GM21576 (cell line): ENCODE measurements at regions not wholly inside any gene's neighbourhood (a gene's known extent, or its start where the extent isn't known, plus 50 kb on each side); places are given as distances from the start of the nearest gene placed in this dataset.

Source experiments
- ATAC-seq: cut with Tn5 transposase; IDR thresholded peaks from one replicate; pipeline ENCODE4 v1.9.1; 2021; ENCODE audit warnings: mild to moderate bottlenecking, moderate library complexity; ENCODE audit not compliant: unreplicated experiment

DNA sequence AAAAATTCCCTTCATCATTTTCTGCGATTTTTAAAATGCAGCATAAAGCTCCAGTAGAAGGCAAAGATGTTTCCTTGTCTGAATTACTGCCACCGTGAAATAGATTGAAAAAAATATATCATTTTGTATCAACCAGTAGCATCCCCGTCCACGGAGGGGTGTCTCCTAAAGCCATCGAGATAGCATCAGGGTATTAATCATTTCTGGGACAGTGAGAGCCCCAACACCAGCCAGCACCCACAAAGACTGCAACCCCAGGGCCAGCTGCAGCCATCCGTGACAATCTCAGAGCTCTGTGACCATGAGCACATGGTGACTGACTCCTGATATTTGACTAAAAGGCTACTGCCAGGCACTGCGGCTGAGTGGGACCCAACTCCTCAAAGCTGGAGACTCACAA, 64.1 kb upstream of the SIX3 start:
- no peak for ATAC-seq

DNA sequence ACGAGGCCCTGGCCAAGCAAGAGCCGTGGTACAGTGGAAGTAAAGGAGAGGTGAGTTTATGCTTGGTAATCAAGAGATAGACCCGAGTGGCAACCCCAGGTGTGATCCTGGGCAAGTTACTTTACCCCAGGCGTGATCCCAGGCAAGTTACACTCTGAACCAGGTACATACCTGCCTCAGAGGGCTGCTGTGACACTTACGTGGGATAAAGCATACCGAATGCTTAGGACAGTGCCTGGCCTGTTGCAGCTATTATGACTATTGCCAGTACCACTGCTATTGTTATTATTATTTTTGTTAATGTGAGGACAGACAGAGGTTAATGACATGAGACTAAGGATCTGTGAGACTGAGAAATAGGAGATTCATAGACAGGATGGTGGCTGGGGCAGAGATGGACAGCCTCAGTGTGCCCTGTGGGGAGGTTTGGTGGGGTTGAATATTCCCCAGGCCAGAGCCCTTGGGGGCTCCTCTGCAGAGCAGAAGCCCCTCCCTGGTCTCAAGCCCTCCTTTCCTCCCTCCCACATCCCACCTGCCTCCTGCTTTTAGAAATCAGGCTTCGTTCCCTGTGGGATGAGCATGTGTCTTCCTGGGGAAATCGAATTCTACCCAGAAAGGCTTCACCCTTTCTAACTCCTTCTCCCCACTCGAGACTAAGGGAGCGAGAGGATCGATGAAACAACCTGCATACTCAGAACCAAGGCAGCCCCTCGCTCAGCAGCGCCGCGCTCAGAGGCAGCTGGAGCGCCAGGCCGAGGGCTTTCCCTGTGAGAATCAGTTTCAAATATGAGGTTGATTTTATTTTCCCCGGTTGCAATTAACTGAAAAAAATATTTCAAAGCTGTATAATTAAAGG, 62.0 kb upstream of the SIX3 start:
- no peak for ATAC-seq

DNA sequence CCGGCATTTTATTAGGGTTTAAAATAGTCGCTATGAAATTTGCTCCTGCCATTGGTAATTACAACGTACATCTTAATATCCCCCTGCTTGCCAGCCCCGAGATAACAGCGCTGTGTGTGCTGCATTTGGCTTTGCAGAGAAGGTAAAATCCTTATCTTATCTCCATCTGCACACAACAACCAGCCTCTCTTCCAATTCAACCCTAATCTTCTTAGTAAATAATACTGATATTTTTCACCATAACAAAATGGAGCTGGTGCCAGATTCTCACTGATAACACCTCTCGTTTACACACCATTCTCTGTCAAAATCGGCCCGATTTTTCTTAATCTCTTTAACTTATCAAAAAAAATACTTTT, 61.4 kb upstream of the SIX3 start:
- no peak for ATAC-seq

DNA sequence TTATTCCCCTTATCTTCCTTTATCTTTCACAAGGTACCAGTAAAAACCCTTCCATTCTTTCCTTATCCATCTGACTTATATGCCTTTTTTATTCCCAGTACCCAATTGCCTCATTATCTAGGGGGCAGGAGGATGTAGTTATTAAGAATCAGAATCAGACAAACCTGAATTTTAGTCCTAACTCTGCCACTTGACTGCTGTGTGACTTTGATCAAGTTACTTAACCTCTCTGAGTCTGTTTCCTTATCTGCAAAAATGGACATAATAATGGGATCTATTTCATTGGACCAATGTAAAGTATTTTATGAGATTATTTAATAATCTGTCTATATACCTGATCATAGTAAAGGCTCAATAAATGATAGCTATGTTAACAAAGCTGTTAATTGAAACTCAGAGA, 59.6 kb upstream of the SIX3 start:
- ATAC-seq = no peak

DNA sequence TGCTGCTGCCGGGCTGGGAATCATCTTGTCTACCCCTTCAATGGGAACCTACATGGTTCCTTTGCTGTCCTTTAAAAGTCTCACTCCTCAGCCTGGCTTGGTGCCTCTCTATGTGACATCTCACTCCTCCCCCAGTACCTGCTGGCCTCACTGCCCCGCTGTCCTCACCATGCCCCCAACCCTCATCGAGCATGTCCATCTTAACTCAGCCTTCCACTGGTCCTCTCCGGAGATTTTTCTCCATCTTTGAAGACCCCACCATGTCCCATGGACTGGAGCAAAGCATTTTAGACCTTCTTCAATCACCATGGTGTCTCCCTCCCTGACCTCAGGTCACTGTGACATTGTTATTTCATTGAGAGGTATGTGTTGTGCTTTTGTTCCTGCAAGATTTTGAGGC, 58.1 kb upstream of the SIX3 start:
- no peak for ATAC-seq

DNA sequence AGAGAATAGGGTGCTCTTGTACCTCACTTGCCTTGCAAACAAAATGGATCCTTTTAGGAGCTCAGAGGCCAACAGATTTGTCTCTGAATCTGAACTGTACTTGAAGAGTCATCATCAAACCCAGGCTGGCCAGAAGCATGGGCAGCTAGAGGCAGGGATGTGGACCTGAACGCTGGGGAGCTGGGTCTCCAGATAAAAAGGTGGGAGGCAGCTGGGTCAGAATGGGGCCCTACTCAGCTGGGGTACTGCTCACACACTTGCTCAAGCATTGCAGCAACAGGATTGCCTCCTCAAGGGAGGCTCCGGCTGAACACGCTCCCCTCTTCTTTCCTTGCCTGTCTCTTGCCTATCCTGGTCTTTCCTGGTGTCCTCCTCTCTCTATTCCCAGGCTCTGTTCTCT, 57.3 kb upstream of the SIX3 start:
- ATAC-seq = no peak

DNA sequence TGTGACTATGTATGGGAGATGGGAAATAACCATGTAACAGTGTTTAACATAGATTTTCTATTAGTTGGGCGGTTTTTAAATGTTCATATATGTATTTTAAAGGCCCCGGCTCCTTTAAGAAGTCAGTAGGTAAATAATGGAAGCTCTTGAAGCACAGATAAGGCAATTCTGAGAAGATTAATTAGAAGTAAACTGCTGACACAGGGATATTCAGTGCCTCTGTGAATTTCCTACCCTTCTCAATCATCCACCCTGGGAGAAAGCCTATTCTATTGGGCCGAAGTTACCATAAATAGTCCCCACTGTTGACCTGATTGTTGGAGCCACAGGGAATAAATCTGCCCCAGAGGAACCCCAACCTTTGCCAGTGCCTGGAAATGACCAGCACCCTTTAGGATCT, 56.8 kb upstream of the SIX3 start:
- no peak for ATAC-seq

DNA sequence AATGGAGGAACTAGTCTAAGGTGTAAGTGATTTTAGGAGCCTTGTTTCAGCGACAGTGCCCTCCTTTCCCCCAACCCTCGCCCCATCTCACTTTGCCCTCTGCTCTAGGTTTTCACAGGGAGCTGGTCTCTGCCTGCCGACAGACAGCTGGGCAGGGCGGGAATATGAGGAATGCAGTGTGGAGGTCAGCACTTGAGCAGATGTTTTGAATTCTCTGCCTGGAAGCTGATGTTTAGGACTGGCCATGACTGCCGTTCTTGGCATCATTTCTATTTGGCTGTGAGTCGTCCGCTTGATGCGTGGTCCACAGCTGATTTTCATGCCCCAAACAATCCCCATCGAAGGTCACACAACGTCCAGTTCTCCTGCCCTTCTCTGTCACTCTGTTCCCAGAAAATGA, 55.1 kb upstream of the SIX3 start:
- ATAC-seq = no peak

DNA sequence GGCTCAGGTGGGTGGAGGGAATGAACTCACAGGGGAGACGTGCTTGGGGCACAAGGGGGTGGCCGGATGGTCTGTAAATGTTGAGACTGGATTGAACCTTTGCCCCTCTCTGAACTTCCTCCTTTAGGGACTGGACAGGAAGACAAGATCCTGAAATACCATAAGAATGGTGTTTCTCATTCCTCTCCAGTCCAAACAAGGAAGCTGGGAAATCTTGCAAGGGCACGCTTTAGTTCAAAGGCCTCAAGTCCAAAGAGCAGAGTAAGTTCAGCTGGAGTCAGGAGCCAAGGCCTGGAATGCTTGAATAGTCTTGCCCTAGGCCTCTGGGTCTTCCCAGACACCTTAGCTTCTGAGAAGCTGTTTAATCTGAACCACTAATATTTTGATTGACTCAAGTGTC, 52.4 kb upstream of the SIX3 start:
- no peak for ATAC-seq
